ENCODE measurements at regions not wholly inside any gene's neighbourhood (a gene's known extent, or its start where the extent isn't known, plus 50 kb on each side); places are given as distances from the start of the nearest gene placed in this dataset.

GRCh38 chr12:115849262-115849943 lies 428.1 kb downstream of the MED13L start (continued):
- TF ChIP-seq SIX5 (IDR thresholded peaks at IDR 0.05; ENCODE audit: low read depth, low read length) (no peak), ZNF274 (IDR thresholded peaks at IDR 0.05; ENCODE audit: borderline replicate concordance, extremely low read depth, low read length) (no peak), CHD2 (IDR thresholded peaks at IDR 0.05; ENCODE audit: low read length) (no peak), TCF12 (IDR thresholded peaks at IDR 0.05; ENCODE audit: low read depth, low read length) (no peak), NRF1 (IDR thresholded peaks at IDR 0.05; ENCODE audit: low read depth, low read length) (no peak), POLR2A (IDR thresholded peaks at IDR 0.05; ENCODE audit: control extremely low read depth in 1 of 2, low read depth in 2 of 2, low read length in 2 of 2) (no peak), USF2 (IDR thresholded peaks at IDR 0.05; ENCODE audit: low read length) (no peak)

Measured in H1 (cell line).